ENCODE measurements at regions not wholly inside any gene's neighbourhood (a gene's known extent, or its start where the extent isn't known, plus 50 kb on each side); places are given as distances from the start of the nearest gene placed in this dataset.

GRCh38 chr18:57273194-57273593 is 79.2 kb upstream of the ST8SIA3 start:
- no peak for TF ChIP-seq CTCF (IDR thresholded peaks at IDR 0.05)
- no peaks in the 10 kb centered on the region for H3K4me1 ChIP-seq (ENCODE audit: insufficient read depth, low read length)
- Mint-ChIP-seq H3K9me3 (no peaks in the 10 kb centered on the region), H3K27me3 (peaks cover 20% of the 10 kb centered on the region), H3K4me1 (ENCODE audit: low read depth) (no peaks in the 10 kb centered on the region), H3K4me3 (no peak overlapping the region), H3K36me3 (ENCODE audit: low read depth) (no peaks in the 10 kb centered on the region), H3K27ac (no peak overlapping the region)
- H3K27ac ChIP-seq (ENCODE audit: low read depth in 1 of 2, low read length in 2 of 2) = no peak overlapping the region
- intact Hi-C loops (cut with DNase I, micrococcal nuclease) = no loop called here
- POLR2A ChIA-PET = no interaction called here
- no peaks in the 10 kb centered on the region for H3K27me3 ChIP-seq (ENCODE audit: control insufficient read depth in 1 of 2, insufficient read depth in 2 of 2, low read length in 2 of 2)
- no peak overlapping the region for H3K4me3 ChIP-seq (ENCODE audit: low read length)
- no peaks in the 10 kb centered on the region for H3K9me3 ChIP-seq (ENCODE audit: control insufficient read depth in 1 of 2, insufficient read depth in 1 of 2, low read length in 2 of 2)
- no peaks in the 10 kb centered on the region for H3K36me3 ChIP-seq (ENCODE audit: insufficient read depth, low read length)
- CTCF ChIA-PET = no interaction called here
- ATAC-seq (ENCODE audit: poor library complexity) (no peak), DNase-seq (no peak)

GRCh38 chr18:57275111-57275510 is 77.2 kb upstream of the ST8SIA3 start:
- DNase-seq (no peak), ATAC-seq (ENCODE audit: poor library complexity) (no peak)
- no peaks in the 10 kb centered on the region for H3K4me1 Mint-ChIP-seq (ENCODE audit: low read depth)
- H3K36me3 Mint-ChIP-seq (ENCODE audit: low read depth) = no peaks in the 10 kb centered on the region
- Histone ChIP-seq H3K9me3 (ENCODE audit: control insufficient read depth in 1 of 2, insufficient read depth in 1 of 2, low read length in 2 of 2) (no peaks in the 10 kb centered on the region), H3K4me1 (ENCODE audit: insufficient read depth, low read length) (no peaks in the 10 kb centered on the region), H3K27me3 (ENCODE audit: control insufficient read depth in 1 of 2, insufficient read depth in 2 of 2, low read length in 2 of 2) (no peaks in the 10 kb centered on the region), H3K36me3 (ENCODE audit: insufficient read depth, low read length) (no peaks in the 10 kb centered on the region), H3K27ac (ENCODE audit: low read depth in 1 of 2, low read length in 2 of 2) (no peak overlapping the region), H3K4me3 (ENCODE audit: low read length) (no peak overlapping the region)
- ChIA-PET CTCF (no interaction called here), POLR2A (no interaction called here)
- no peaks in the 10 kb centered on the region for H3K9me3 Mint-ChIP-seq
- intact Hi-C loops (cut with DNase I, micrococcal nuclease) = no loop called here
- H3K27me3 Mint-ChIP-seq = peaks cover 20% of the 10 kb centered on the region
- H3K4me3 Mint-ChIP-seq = no peak overlapping the region
- no peak overlapping the region for H3K27ac Mint-ChIP-seq
- no peak for TF ChIP-seq CTCF (IDR thresholded peaks at IDR 0.05)

- ATAC-seq (ENCODE audit: poor library complexity) (no peak), DNase-seq (no peak)
- H3K27me3 ChIP-seq (ENCODE audit: control insufficient read depth in 1 of 2, insufficient read depth in 2 of 2, low read length in 2 of 2) = no peaks in the 10 kb centered on the region
- no peaks in the 10 kb centered on the region for H3K4me1 ChIP-seq (ENCODE audit: insufficient read depth, low read length)
- no peaks in the 10 kb centered on the region for H3K9me3 ChIP-seq (ENCODE audit: control insufficient read depth in 1 of 2, insufficient read depth in 1 of 2, low read length in 2 of 2)
- Mint-ChIP-seq H3K4me1 (ENCODE audit: low read depth) (no peaks in the 10 kb centered on the region), H3K27me3 (peaks cover 20% of the 10 kb centered on the region), H3K27ac (no peak overlapping the region), H3K9me3 (no peaks in the 10 kb centered on the region), H3K4me3 (no peak overlapping the region), H3K36me3 (ENCODE audit: low read depth) (no peaks in the 10 kb centered on the region)
- ChIA-PET POLR2A (no interaction called here), CTCF (no interaction called here)
- no peak overlapping the region for H3K4me3 ChIP-seq (ENCODE audit: low read length)
- H3K27ac ChIP-seq (ENCODE audit: low read depth in 1 of 2, low read length in 2 of 2) = no peak overlapping the region
- no peaks in the 10 kb centered on the region for H3K36me3 ChIP-seq (ENCODE audit: insufficient read depth, low read length)
- no peak for TF ChIP-seq CTCF (IDR thresholded peaks at IDR 0.05)
- intact Hi-C loops (cut with DNase I, micrococcal nuclease) = no loop called here
Observed at GRCh38 chr18:57276829-57277228, 75.5 kb upstream of the ST8SIA3 start.
